ENCODE measurements at regions not wholly inside any gene's neighbourhood (a gene's known extent, or its start where the extent isn't known, plus 50 kb on each side); places are given as distances from the start of the nearest gene placed in this dataset.

DNA sequence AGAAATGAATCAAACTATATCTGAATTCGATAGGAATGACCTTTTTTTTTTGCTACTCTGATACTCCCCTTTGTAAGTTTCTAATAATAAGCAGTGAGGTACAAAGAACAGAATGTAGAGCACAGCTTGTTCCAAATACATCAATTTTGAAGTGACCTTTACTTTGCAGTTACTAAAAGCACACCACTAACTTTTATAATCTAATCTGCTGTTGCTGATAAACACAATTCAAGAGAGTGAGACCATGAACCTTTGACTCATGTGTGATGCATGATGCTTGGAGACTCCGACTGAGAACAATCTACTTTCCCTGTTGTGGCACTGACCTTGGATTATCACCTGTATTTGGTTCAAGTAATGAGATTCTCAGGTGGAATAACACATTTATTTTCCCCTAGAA, 91.6 kb upstream of the GNPDA2 start:
- no peak for DNase-seq (ENCODE audit: low read depth in 2 of 2)

DNA sequence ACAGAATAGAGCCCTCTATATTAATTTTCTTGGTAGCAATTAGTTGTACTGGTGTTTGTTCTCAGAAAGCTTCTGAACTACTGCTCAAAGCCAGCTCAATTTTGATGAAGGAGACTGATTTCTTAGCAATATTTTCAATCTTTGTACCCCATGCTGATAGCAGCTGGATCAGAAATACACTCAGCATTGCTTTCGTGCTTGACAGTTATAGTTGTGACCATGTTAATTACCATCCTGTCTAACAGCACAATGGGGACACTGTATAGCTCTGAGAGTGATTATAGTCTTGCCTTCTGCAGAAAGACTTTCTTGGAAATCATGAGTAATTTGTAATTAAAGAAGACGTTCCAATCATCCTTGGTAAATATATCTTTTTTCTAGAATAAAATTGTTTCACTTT, 79.7 kb upstream of the GNPDA2 start:
- no peak for DNase-seq (ENCODE audit: low read depth in 2 of 2)

- DNase-seq (ENCODE audit: low read depth in 2 of 2) = no peak
Observed at GRCh38 chr4:44804301-44804700, 77.9 kb upstream of the GNPDA2 start.

GRCh38 chr4:44801384-44801783, 75.0 kb upstream of the GNPDA2 start:
- DNase-seq (ENCODE audit: low read depth in 2 of 2) = no peak

DNA sequence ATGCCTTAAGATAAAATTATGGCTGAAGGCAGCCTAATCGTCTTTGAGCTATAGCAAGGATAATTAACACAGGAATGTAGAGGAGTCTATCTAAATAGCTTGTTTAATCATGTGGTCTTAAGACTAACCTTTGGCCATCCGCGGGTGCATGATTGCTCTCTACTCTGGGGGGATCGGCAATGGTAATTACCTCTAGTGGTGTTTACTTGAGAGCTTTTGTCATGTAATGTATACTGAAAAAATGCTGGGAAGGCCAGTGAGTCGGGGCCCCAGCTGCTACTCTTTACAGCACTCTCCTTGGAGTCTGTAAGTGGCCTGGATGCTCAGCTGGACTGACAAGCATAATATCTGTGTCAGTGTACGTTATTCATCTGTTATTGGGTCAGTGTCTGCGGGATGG, 65.5 kb upstream of the GNPDA2 start:
- DNase-seq (ENCODE audit: low read depth in 2 of 2) = no peak

- DNase-seq (ENCODE audit: low read depth in 2 of 2) = no peak
Observed at GRCh38 chr4:44777115-44777514, 50.8 kb upstream of the GNPDA2 start.
